GM12878 (cell line): ENCODE measurements at regions not wholly inside any gene's neighbourhood (a gene's known extent, or its start where the extent isn't known, plus 50 kb on each side); places are given as distances from the start of the nearest gene placed in this dataset.

Experiments used
- ATAC-seq: fragments of 200-7000 bp; cut with Tn5 transposase; 3 replicates; pipeline ENCODE4 v1.9.1; 2020; ENCODE audit warnings: mild to moderate bottlenecking, moderate library complexity
- BruUV-seq: library from RNA; stranded (reverse); fragments of 400-500 nt; replicated peaks from 2 replicates; lab custom pipeline; 2021; lab: Mats Ljungman, UMichigan
- CTCF ChIA-PET: fragments of 300-600 bp; sonication (Branson Sonifier 250); formaldehyde crosslinking; extraction: SDS; loops from one replicate; lab custom pipeline; 2021; ENCODE audit warnings: inconsistent platforms; lab: Yijun Ruan, JAX
- POLR2A ChIA-PET: fragments of 350-600 bp; formaldehyde crosslinking; extraction: SDS; loops from one replicate; lab custom pipeline; 2021; ENCODE audit warnings: inconsistent platforms; lab: Charles Lee
- RAD21 ChIA-PET: fragments of 300-600 bp; sonication (Branson Sonifier 250); formaldehyde crosslinking; loops from one replicate; lab custom pipeline; 2023; ENCODE audit warnings: antibody characterized with exemption; ENCODE audit not compliant: unreplicated experiment; lab: Charles Lee
- SMC1A ChIA-PET: fragments of 300-600 bp; sonication (Branson Sonifier 250); formaldehyde crosslinking; loops from one replicate; lab custom pipeline; 2023; ENCODE audit not compliant: unreplicated experiment, uncharacterized antibody; lab: Charles Lee
- DNase-seq: peaks from one replicate; pipeline ENCODE4 v3.0.0-alpha.2; 2011; ENCODE audit warnings: low read depth, low spot score
- FAIRE-seq: peaks from 3 replicates; lab custom pipeline; 2011; peaks lifted over from hg19 to GRCh38; lab: Jason Lieb, UNC
- H2AFZ ChIP-seq: 2 replicates; pipeline ENCODE4 v1.6.0; 2011; ENCODE audit warnings: low read depth, low read length, control low read depth; ENCODE audit not compliant: control insufficient read depth
- H3K27ac ChIP-seq: 2 replicates; pipeline ENCODE4 v1.5.1; 2011; ENCODE audit warnings: control low read depth; ENCODE audit not compliant: control insufficient read depth, insufficient read depth
- H3K27me3 ChIP-seq, 2 experiments: replicated peaks in 1 of 2; 2 replicates each; pipeline versions ENCODE4 v1.6.0 to v1.6.1; 2011; ENCODE audit warnings: low read length in 1 of 2; ENCODE audit not compliant: control insufficient read depth in 2 of 2, insufficient read depth in 2 of 2
- H3K36me3 ChIP-seq, 2 experiments: 2 replicates each; pipeline ENCODE4 v1.5.1; 2011; ENCODE audit warnings: low read length in 1 of 2; ENCODE audit not compliant: control insufficient read depth in 2 of 2, insufficient read depth in 2 of 2
- H3K4me1 ChIP-seq: 2 replicates; pipeline ENCODE4 v1.6.1; 2011; ENCODE audit warnings: mild to moderate bottlenecking, low read length, moderate library complexity, mixed read lengths; ENCODE audit not compliant: control insufficient read depth, insufficient read depth
- H3K4me2 ChIP-seq: 2 replicates; pipeline ENCODE4 v1.6.0; 2011; ENCODE audit warnings: control low read depth; ENCODE audit not compliant: control insufficient read depth, insufficient read depth
- H3K4me3 ChIP-seq: fragments of 200-600 bp; sonication (generic); 2 replicates; pipeline ENCODE4 v1.5.1; 2016
- H3K79me2 ChIP-seq: 2 replicates; pipeline ENCODE4 v1.6.0; 2011; ENCODE audit warnings: low read length; ENCODE audit not compliant: control insufficient read depth, insufficient read depth
- H3K9ac ChIP-seq: 2 replicates; pipeline ENCODE4 v1.8.0; 2011; ENCODE audit warnings: low read length, control low read depth, mixed read lengths; ENCODE audit not compliant: control insufficient read depth, insufficient read depth
- H3K9me3 ChIP-seq: replicated peaks from 3 replicates; pipeline ENCODE4 v1.5.1; 2011; ENCODE audit warnings: mild to moderate bottlenecking, low read length; ENCODE audit not compliant: control insufficient read depth, insufficient read depth
- H4K20me1 ChIP-seq: 2 replicates; pipeline ENCODE4 v1.6.0; 2011; ENCODE audit not compliant: control insufficient read depth, insufficient read depth
- ASH2L ChIP-seq: fragments of 300-600, 200-600 bp; sonication (generic); IDR thresholded peaks from 2 replicates; pipeline ENCODE4 v1.6.1; 2017; ENCODE audit warnings: low read depth, mild to moderate bottlenecking, borderline replicate concordance
- CHD2 ChIP-seq: IDR thresholded peaks from 2 replicates; pipeline ENCODE4 v1.6.1; 2011; ENCODE audit warnings: low read depth, low read length, improper control_type of control experiment, borderline replicate concordance
- EZH2 ChIP-seq: IDR thresholded peaks from 2 replicates; pipeline ENCODE4 v1.6.1; 2012; ENCODE audit warnings: low read depth, mild to moderate bottlenecking, control low read depth, inconsistent platforms, low read length, borderline replicate concordance; ENCODE audit not compliant: control insufficient read depth
- FOXK2 ChIP-seq: fragments of 450-650 bp; IDR thresholded peaks from 2 replicates; pipeline ENCODE4 v1.6.1; 2017; ENCODE audit warnings: mild to moderate bottlenecking, moderate library complexity
- JUND ChIP-seq: IDR thresholded peaks from 2 replicates; pipeline ENCODE4 v1.6.1; 2012; ENCODE audit warnings: low read depth, mild to moderate bottlenecking, low read length, improper control_type of control experiment, moderate library complexity
- KAT2A ChIP-seq: conservative IDR thresholded peaks from 2 replicates; pipeline ENCODE4 v1.6.1; 2011; ENCODE audit warnings: low read depth, low read length; ENCODE audit not compliant: control insufficient read depth
- PML ChIP-seq: IDR thresholded peaks from 2 replicates; pipeline ENCODE4 v1.6.1; 2012; ENCODE audit warnings: low read length, inconsistent platforms
- POLR2A ChIP-seq: IDR thresholded peaks from 2 replicates; pipeline ENCODE4 v1.6.1; 2011; ENCODE audit warnings: low read depth, mild to moderate bottlenecking, low read length
- POU2F2 ChIP-seq: IDR thresholded peaks from 3 replicates; pipeline ENCODE4 v1.6.1; 2011; ENCODE audit warnings: low read depth, mild to moderate bottlenecking, low read length, borderline replicate concordance
- RB1 ChIP-seq: fragments of 450-650 bp; formaldehyde crosslinking; IDR thresholded peaks from 2 replicates; pipeline ENCODE4 v1.6.1; 2017; ENCODE audit warnings: mild to moderate bottlenecking, borderline replicate concordance
- RELA ChIP-seq: fragments of 450-650 bp; IDR thresholded peaks from 2 replicates; pipeline ENCODE4 v1.8.0; 2014; ENCODE audit warnings: borderline replicate concordance; ENCODE audit not compliant: partially characterized antibody
- STAT3 ChIP-seq: IDR thresholded peaks from 2 replicates; pipeline ENCODE4 v1.6.1; 2011; ENCODE audit warnings: low read depth, low read length, improper control_type of control experiment
- TARDBP ChIP-seq: IDR thresholded peaks from 2 replicates; pipeline ENCODE4 v1.6.1; 2016; ENCODE audit warnings: borderline replicate concordance
- TBL1XR1 ChIP-seq: IDR thresholded peaks from 2 replicates; pipeline ENCODE4 v1.6.1; 2012; ENCODE audit warnings: low read depth, low read length, improper control_type of control experiment
- ZBED1 ChIP-seq: IDR thresholded peaks from 2 replicates; pipeline ENCODE4 v1.6.1; 2016; ENCODE audit warnings: borderline replicate concordance
- WGBS: methylation state at CpG from one replicate; pipeline ENCODE4 v1.1.6; 2016; ENCODE audit warnings: low lambda C conversion rate; ENCODE audit not compliant: insufficient replicate concordance, insufficient coverage; ENCODE audit errors: missing lambda C conversion rate; 5-methylcytosine and 5-hydroxymethylcytosine counted together
- in situ Hi-C: fragments of 300-500 bp; cut with MboI; formaldehyde crosslinking; loops from 9 replicates; pipeline ENCODE4 v1.14.3; 2018; ENCODE audit warnings: mixed read lengths
- intact Hi-C: fragments of 100-400 bp; cut with micrococcal nuclease; formaldehyde crosslinking; loops from one replicate; pipeline ENCODE4 v1.14.2; 2022; ENCODE audit not compliant: unreplicated experiment
- TF ChIP-seq, protein P1 (sequence below): IDR thresholded peaks from 2 replicates; pipeline ENCODE4 v1.6.1; 2011; ENCODE audit warnings: low read depth, low read length, improper control_type of control experiment, borderline replicate concordance
- TF ChIP-seq, protein P2 (sequence below): fragments of 450-650 bp; IDR thresholded peaks from 2 replicates; pipeline ENCODE4 v1.6.1; 2017; ENCODE audit warnings: low read depth, mild to moderate bottlenecking, moderate library complexity
- TF ChIP-seq, protein P3 (sequence below): IDR thresholded peaks from 2 replicates; pipeline ENCODE4 v1.6.1; 2011; ENCODE audit warnings: mild to moderate bottlenecking, low read depth, low read length, moderate library complexity; ENCODE audit not compliant: insufficient replicate concordance
- TF ChIP-seq, protein P4 (sequence below): fragments of 450-650 bp; IDR thresholded peaks from 2 replicates; pipeline ENCODE4 v1.6.1; 2017; ENCODE audit warnings: antibody characterized with exemption, mild to moderate bottlenecking, moderate library complexity

DNA sequence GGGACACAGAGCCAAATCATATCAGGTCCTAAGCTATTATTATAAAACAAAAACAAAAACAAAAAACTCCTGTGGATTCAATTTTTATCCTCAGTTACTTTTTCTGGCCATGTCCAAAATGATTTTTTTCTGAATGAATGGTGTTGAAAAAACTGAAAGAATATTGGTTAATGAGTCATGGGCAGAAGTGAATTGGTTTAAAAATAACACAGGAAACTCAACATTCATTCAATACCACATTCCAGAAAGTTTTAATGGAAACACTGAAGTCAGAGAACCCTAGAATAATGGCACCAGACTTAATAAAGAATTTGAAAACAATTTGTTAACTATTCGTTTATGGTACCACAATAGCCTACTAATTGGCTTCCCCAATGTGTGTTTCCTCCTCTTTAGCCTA lies 102.4 kb upstream of the CDH9 start:
- ChIA-PET CTCF (no interaction called here), POLR2A (no interaction called here), SMC1A (no interaction called here), RAD21 (no interaction called here)
- no peak for FAIRE-seq
- intact Hi-C loops, result no loop called here
- H3K4me2 ChIP-seq, result no peak overlapping the region
- H3K9ac ChIP-seq, result no peak overlapping the region
- no peak overlapping the region for H3K4me3 ChIP-seq
- H3K36me3 ChIP-seq, result no peaks in the 10 kb centered on the region
- no peaks in the 10 kb centered on the region for H3K9me3 ChIP-seq
- no peak for DNase-seq
- no peaks in the 10 kb centered on the region for H3K79me2 ChIP-seq
- H3K4me1 ChIP-seq, result no peaks in the 10 kb centered on the region
- no TSS peak for BruUV-seq
- H2AFZ ChIP-seq, result no peak overlapping the region
- in situ Hi-C loops, result no loop called here
- 0% methylated on average over 1 of the region's 1 CpG for WGBS
- no peak overlapping the region for H3K27ac ChIP-seq
- ATAC-seq, result no peak
- no peaks in the 10 kb centered on the region for H3K27me3 ChIP-seq
- no peaks in the 10 kb centered on the region for H4K20me1 ChIP-seq
- TF ChIP-seq KAT2A (no peak), FOXK2 (no peak), RB1 (no peak), ZBED1 (no peak), POLR2A (no peak), TARDBP (no peak), ASH2L (no peak), TBL1XR1 (no peak), RELA (no peak), POU2F2 (no peak), PML (no peak), CHD2 (no peak), EZH2 (no peak), JUND (no peak), STAT3 (no peak)
- TF ChIP-seq, protein P1, sequence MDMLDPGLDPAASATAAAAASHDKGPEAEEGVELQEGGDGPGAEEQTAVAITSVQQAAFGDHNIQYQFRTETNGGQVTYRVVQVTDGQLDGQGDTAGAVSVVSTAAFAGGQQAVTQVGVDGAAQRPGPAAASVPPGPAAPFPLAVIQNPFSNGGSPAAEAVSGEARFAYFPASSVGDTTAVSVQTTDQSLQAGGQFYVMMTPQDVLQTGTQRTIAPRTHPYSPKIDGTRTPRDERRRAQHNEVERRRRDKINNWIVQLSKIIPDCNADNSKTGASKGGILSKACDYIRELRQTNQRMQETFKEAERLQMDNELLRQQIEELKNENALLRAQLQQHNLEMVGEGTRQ, result no peak
- TF ChIP-seq, protein P2, sequence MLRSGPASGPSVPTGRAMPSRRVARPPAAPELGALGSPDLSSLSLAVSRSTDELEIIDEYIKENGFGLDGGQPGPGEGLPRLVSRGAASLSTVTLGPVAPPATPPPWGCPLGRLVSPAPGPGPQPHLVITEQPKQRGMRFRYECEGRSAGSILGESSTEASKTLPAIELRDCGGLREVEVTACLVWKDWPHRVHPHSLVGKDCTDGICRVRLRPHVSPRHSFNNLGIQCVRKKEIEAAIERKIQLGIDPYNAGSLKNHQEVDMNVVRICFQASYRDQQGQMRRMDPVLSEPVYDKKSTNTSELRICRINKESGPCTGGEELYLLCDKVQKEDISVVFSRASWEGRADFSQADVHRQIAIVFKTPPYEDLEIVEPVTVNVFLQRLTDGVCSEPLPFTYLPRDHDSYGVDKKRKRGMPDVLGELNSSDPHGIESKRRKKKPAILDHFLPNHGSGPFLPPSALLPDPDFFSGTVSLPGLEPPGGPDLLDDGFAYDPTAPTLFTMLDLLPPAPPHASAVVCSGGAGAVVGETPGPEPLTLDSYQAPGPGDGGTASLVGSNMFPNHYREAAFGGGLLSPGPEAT, result no peak
- TF ChIP-seq, protein P3, sequence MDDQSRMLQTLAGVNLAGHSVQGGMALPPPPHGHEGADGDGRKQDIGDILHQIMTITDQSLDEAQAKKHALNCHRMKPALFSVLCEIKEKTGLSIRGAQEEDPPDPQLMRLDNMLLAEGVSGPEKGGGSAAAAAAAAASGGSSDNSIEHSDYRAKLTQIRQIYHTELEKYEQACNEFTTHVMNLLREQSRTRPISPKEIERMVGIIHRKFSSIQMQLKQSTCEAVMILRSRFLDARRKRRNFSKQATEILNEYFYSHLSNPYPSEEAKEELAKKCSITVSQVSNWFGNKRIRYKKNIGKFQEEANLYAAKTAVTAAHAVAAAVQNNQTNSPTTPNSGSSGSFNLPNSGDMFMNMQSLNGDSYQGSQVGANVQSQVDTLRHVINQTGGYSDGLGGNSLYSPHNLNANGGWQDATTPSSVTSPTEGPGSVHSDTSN, result no peak
- TF ChIP-seq, protein P4, sequence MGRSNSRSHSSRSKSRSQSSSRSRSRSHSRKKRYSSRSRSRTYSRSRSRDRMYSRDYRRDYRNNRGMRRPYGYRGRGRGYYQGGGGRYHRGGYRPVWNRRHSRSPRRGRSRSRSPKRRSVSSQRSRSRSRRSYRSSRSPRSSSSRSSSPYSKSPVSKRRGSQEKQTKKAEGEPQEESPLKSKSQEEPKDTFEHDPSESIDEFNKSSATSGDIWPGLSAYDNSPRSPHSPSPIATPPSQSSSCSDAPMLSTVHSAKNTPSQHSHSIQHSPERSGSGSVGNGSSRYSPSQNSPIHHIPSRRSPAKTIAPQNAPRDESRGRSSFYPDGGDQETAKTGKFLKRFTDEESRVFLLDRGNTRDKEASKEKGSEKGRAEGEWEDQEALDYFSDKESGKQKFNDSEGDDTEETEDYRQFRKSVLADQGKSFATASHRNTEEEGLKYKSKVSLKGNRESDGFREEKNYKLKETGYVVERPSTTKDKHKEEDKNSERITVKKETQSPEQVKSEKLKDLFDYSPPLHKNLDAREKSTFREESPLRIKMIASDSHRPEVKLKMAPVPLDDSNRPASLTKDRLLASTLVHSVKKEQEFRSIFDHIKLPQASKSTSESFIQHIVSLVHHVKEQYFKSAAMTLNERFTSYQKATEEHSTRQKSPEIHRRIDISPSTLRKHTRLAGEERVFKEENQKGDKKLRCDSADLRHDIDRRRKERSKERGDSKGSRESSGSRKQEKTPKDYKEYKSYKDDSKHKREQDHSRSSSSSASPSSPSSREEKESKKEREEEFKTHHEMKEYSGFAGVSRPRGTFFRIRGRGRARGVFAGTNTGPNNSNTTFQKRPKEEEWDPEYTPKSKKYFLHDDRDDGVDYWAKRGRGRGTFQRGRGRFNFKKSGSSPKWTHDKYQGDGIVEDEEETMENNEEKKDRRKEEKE, result no peak
